Cerebellar nuclear complex (tissue), 1 donor: ENCODE measurements at regions not wholly inside any gene's neighbourhood (a gene's known extent, or its start where the extent isn't known, plus 50 kb on each side); places are given as distances from the start of the nearest gene placed in this dataset.
"Not testable (repeated sequence)": the region's sequence is repeated elsewhere in the genome, so short reads cannot be mapped to it uniquely, and the experiment has no call there.

ENCODE experiments used
- DNase-seq, 2 experiments: peaks; one replicate each; lab custom pipeline; 2025; lab: John Stamatoyannopoulos, UW

- DNase-seq, result not testable (repeated sequence)
Observed at GRCh38 chr6:71007298-71007697, 50.4 kb upstream of the B3GAT2 start.

GRCh38 chr6:71011871-71012371, 55.1 kb upstream of the B3GAT2 start:
- DNase-seq, result no peak

- no peak for DNase-seq
Observed at GRCh38 chr6:71012866-71013469, 56.1 kb upstream of the B3GAT2 start.

GRCh38 chr6:71015392-71015791, 58.5 kb upstream of the B3GAT2 start:
- DNase-seq, result no peak

- DNase-seq, result no peak
Observed at GRCh38 chr6:71028236-71028876, 71.5 kb upstream of the B3GAT2 start.

GRCh38 chr6:71028877-71029252, 72.0 kb upstream of the B3GAT2 start:
- no peak for DNase-seq

- no peak for DNase-seq
Observed at GRCh38 chr6:71029555-71029954, 72.7 kb upstream of the B3GAT2 start.

- DNase-seq, result no peak
Observed at GRCh38 chr6:71031912-71032311, 75.1 kb upstream of the B3GAT2 start.

GRCh38 chr6:71033171-71033570, 76.3 kb upstream of the B3GAT2 start:
- DNase-seq, result no peak

- no peak for DNase-seq
Observed at GRCh38 chr6:71033890-71034289, 77.0 kb upstream of the B3GAT2 start.

GRCh38 chr6:71034563-71035345, 77.9 kb upstream of the B3GAT2 start:
- DNase-seq, result no peak

GRCh38 chr6:71035871-71036270, 79.0 kb upstream of the B3GAT2 start:
- DNase-seq, result no peak

GRCh38 chr6:71038711-71039344, 82.0 kb upstream of the B3GAT2 start:
- no peak for DNase-seq

GRCh38 chr6:71040043-71040442, 83.2 kb upstream of the B3GAT2 start:
- DNase-seq, result no peak

- no peak for DNase-seq
Observed at GRCh38 chr6:71040841-71041240, 84.0 kb upstream of the B3GAT2 start.

- DNase-seq, result no peak
Observed at GRCh38 chr6:71043902-71044301, 87.0 kb upstream of the B3GAT2 start.

GRCh38 chr6:71044753-71045152, 87.9 kb upstream of the B3GAT2 start:
- no peak for DNase-seq

GRCh38 chr6:71045296-71045695, 88.4 kb upstream of the B3GAT2 start:
- no peak for DNase-seq

GRCh38 chr6:71047417-71047816, 90.6 kb upstream of the B3GAT2 start:
- no peak for DNase-seq

GRCh38 chr6:71048320-71049164, 91.7 kb upstream of the B3GAT2 start:
- no peak for DNase-seq

GRCh38 chr6:71049198-71049770, 92.4 kb upstream of the B3GAT2 start:
- DNase-seq, result no peak
